T1000 (cell line): ENCODE measurements at regions not wholly inside any gene's neighbourhood (a gene's known extent, or its start where the extent isn't known, plus 50 kb on each side); places are given as distances from the start of the nearest gene placed in this dataset.
"Not testable (repeated sequence)": the region's sequence is repeated elsewhere in the genome, so short reads cannot be mapped to it uniquely, and the experiment has no call there.

Experiments used
- DNase-seq: peaks from one replicate; lab custom pipeline; 2025; ENCODE audit warnings: mixed read lengths; lab: John Stamatoyannopoulos, UW

DNA sequence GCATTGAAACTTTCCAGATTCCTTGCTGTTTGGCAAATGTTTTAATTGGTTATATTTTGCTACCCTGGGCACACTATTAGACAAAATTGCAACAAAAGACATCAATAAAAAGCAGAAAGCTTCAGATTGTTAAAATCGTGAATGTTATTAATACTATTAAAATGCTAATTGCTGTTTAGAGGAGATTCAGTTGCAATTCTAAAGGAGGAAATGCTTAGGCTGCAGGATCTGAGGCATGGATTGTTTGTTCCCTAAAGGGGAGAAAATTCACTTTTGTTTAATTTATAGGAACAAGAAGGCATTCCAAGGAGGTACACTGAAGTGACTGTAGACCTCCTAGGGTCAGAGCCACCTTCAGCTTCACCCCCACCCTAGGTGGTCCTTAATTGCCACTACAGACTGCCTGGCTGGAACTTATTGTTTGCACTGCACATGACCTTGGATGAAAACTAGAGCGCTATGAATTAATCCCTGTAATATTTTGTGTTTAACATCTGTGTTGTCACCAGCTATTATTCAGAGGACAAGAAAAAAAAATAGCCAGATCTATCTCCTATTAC, 1266.9 kb upstream of the ADGRL2 start:
- DNase-seq = no peak

DNA sequence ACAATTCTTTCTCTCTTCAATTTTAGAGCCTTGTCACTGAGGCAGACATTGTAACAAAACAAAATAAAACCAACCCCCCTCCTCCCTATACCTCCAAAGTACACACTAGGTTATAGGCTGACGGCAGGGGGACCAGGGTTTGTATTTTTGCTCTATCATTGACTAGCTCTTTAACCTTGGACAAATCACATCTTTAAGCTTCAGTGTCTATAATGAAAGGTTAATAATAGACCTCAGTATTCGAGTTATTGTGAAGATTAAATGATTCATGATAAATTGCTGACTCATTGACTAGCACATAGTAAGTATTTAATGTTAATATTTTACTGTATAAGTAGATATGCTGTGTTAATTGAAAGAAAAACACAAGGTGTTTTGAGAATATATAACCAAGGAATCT, 1267.6 kb upstream of the ADGRL2 start:
- DNase-seq = no peak

DNA sequence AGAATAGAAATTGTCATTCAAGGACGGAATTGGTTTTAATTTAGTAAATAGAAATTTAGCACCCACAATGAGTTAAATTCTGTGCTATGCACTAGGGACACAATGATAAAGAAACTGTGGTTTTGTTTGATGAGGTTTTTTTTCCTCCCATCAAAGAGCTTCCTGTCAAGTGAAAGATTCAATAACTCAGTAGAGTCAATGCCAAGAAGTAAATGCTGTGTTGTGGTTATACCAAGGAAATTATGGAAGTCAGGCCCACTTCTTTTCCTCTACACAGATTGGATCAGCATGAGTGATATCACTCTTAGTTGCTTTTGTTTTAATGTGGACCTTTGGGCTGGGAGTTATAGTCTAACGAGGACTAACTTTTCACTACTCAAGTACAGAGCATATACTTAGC, 1269.6 kb upstream of the ADGRL2 start:
- DNase-seq = no peak

DNA sequence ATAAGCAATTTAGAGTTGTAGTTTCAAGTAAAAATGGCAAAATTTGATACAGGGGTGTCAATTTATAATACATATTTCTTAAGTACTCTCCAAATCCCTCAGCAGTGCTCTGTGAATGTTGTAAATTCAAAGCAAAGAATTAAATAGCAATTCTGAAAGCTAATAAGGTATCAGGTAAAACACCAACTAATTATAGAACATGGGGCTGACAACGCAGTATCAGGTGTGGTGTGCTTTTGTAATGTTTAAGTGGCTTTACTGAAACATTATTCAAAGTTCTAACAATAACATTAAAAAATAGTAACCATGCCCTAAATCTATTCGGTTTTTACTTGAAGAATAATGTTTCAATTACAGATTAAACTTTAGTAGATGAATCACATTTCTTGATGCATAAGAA, 1271.2 kb upstream of the ADGRL2 start:
- no peak for DNase-seq

DNA sequence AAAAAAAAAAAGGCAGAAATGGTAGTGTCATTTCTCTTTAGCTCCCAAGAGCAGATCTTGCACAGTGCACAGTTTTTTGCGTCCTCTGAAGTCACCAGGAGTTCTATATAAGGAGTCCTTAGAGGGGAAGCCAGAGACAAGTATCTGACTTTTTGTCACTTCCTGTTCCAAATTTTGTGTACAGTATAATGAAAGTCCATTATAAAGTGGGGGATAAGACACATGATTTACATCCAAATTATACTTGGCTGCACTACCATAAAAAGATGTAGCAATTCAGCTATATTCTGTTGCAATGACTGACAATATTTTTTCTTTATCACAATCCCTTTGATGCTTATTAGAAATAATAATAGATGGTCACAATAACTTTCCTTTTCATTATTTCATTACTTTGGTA, 1276.9 kb upstream of the ADGRL2 start:
- DNase-seq = no peak

DNA sequence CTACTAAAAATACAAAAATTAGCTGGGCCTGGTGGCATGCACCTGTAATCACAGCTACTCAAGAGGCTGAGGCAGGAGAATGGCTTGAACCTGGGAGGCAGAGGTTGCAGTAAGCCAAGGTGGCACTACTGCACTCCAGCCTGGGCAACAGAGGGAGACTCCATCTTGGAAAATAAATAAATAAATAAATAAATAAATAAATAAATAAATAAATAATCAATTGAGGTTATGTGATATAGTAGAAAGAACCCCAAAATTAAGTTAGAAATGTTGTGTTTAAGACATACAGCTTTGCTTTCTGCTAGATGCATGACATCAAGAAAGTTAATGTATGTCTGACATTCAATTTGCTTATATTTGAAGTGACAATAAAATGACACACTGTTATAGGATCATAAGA, 1277.7 kb upstream of the ADGRL2 start:
- not testable (repeated sequence) for DNase-seq

DNA sequence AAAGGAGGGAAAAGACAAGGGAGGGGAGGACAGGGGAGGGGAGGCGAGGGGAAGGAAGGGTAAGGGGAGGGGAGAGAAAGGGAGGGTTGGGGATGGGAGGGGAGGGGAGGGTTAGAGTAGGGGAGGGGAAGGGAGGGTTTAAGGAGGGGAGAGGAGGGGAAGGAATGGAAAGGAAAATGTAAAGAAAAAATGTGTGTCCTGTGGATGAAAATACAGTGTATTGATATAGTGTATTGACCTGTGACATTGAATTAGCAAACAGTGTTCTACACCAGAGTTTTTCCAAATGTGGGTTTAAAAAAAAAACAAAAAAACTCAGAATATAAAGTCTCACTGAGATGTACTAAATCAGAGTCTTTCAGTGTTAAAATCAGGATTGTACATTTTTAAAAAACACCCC, 1279.8 kb upstream of the ADGRL2 start:
- no peak for DNase-seq

DNA sequence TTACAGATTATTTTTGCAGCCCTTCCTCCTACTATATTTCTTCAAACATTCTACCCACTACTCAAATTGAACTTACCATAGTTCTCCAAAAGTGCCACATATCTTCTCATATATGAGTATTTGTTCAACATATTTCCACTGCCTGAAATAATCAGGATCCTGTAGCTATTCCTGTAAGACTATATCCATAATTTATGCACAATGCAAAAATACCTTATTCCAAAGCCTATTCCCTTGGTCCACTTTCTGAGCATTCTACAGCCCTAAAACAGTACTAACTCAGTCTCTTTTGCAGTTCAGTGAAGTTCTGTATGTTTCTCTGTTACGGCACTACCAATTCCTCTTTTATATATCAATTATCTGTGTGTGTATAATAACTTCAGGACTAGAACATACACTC, 1283.7 kb upstream of the ADGRL2 start:
- no peak for DNase-seq

DNA sequence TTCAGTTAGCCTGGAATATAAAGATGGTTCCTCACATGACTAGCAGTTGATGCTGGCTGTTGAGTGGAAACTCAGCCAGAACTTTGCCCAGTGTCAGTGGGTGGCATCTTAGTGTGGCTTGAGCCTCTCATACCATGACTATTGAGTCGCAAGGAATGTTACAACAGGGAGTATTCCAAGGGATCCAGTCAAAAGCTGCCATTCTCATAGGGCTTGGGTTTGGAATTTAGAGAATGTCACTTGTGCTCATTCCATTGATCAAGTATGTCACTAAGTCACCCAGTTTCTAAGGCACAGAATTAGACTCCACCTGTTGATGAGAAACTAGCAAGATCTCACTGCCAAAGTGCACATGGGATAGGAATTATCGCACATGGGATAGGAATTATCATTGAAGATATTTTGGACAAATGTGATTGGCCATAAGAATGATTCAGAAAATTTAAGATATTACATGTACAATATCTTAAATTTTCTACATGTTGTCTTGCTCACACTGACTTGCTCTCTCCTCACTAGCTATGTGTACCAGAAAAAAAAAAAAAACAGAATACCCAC, 1290.7 kb upstream of the ADGRL2 start:
- no peak for DNase-seq

DNA sequence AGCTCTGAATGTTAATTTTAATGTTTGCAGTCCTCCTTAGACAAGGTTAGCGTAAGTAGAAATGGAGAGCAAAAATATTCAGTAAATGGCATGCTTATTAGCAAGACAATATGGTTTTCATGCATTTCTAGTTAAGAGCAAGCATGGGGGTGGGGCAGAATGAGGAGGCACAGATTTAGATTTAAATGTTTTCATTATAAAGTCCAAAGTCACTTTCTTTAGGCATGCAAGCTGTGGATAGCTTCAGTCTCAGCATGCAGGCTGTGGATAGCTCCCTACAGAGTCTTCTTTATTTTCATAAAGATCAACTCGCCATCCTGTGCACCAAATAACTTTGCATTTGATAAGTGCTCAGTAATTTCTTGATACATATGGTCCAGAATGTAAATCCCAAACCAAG, 1294.5 kb upstream of the ADGRL2 start:
- no peak for DNase-seq

DNA sequence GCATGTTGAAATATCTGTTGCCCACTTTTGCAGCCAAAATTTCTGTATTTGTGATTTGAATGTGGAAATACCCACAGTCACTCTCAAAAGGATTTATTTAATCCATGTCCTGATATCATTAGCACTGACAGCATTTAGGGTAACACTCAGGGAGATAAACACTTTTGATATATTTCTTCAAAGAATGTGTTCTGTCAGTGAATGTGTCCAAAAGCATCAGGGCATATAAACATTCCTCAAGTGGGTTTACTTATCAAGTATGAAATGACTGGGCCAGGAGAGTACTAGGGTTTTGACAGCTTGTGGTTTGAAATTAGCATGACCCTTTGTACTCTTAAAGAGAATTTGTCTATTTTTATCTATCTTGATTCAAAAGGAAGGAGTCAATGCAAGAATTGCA, 1302.1 kb upstream of the ADGRL2 start:
- DNase-seq = no peak

DNA sequence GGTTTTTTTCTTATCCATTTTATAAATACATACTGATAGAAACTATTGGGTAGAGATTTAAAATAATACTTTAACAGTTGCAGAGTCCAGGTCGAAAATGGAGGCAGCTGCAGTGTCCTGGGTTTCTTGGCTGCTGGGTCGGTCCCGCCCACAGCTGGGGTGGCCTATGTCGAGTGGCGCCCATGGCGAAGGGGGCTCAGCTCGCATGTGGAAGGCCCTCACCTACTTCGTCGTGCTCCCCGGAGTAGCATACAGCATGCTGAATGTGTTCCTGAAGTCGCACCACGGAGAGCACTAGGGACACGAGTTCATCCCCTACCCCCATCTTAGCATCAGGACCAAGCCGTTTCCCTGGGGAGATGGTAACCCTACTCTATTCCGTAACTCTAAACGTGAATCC, 1304.9 kb upstream of the ADGRL2 start:
- DNase-seq = no peak

DNA sequence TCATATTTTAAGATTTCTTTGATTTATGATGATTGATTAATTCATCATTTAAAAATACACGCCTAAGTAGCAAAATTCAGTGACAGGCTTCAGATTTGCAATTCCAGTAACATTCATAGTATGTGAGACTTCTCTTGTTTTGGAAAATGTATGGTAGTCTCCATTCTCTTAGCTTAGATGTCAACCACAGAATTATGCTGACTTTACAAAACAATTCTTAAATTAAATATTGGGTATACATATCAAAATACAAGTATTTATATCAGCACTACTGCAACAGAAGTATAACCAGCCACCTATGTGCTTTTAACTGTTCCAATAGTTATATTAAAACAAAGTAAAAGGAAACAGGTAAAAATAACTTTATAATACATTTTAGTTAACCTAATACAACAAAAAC, 1328.6 kb upstream of the ADGRL2 start:
- no peak for DNase-seq

DNA sequence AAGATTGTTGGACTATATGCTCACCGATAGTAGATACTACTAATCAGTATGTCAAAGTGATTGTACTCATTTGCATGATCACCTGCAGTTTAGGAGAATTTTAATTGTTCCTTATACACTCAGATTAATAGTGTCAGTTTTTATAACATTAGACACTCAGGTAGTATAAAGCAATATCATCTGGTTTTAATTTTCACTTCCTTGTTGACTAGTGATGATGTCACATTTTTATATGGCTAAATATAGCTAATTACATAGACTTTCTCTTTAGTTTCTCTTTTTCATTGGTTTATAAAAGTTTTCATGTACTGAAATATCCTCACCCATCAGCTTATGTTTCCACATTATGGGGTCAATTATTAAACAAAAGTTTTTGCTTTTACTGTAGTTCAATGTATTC, 1332.4 kb upstream of the ADGRL2 start:
- DNase-seq = no peak

DNA sequence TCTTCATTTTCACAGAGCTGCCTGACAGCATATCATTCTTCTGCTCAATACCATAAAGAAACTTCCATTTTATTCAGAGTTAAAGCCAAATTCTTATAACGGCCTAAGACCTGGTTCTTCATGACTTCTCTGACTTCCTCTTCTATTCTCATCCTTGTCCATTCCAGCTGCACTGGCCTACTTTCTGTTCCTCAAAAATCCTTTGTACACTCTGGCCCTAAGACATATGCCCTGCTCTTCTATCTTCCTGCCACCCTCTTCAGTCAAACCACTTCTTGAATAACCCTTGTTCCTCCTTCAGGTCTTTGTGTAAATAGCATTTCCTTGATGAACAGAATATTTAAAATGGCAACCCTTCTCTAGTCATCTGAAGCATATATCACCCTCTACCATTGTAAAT, 1338.7 kb upstream of the ADGRL2 start:
- DNase-seq = no peak

DNA sequence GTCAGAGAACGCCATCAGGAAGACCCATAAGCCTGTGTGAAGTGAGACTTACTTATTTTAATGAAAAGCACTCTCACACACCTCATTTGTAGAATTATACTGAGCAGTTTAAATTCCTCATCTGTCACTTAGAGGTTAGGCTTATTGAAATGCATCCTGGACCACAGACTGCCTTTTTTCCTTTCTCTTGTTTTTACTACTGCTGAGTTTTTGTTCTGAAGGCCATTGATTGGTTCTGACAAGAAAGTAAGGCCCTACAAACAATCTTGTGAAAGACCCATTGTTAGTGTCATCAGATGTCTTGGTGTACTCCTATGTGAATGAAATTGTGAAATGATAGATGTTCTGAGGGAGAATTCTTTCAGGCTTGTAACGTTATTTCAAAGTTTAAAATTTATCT, 1343.3 kb upstream of the ADGRL2 start:
- no peak for DNase-seq

DNA sequence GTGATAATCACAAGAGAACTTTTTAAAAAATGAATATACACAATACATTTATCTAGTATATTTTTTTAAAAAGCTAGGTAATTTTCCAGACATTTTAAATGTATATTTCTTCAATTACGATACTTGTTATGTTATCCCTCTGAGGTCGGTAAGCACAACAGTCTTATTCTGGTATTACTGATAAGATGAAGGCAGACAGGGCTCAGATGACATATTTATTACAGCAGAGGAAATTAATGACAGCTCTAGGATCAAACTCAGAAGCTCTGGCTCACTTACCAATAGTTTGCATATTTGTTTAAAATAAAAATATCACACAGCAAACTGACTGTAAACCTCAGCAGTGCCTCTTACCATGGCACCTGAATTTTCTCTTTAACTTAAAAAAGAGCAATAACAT, 1347.0 kb upstream of the ADGRL2 start:
- DNase-seq = no peak

DNA sequence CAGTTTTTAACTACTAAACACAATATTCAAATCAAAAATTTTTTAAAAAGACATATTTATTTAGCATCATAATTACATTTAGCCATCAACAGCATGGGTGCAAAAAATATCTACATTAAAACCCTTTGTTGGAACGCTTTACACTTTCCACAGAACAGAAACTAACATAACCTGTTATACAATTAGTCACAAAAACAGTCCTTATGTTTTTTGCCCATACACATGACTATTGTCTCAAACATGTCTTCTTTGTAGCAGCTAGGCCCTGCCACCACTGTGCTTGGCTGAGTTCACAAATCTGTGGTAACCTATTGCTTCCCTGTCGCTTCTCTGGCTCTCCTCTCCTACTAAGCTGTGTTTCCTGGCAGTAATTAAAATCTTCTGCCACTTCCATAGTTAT, 1350.0 kb upstream of the ADGRL2 start:
- no peak for DNase-seq

DNA sequence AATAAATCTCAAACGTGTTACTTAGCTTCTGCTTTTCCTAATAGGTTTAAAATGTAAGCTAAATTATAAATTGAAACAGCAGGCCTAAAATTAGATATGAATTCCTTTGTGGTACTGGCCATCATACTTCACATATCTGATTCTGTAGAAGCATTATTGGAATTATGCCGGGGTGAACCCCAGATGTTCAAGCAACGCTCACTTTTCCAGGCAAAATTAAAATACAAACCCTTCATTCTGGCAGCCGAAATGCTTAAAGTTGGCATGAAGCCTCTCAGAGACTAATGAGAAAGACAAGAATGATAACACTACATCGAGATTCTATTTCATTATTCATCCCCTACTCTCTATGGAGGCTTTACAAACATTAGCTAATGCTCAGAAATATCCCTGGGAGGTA, 1352.7 kb upstream of the ADGRL2 start:
- no peak for DNase-seq

DNA sequence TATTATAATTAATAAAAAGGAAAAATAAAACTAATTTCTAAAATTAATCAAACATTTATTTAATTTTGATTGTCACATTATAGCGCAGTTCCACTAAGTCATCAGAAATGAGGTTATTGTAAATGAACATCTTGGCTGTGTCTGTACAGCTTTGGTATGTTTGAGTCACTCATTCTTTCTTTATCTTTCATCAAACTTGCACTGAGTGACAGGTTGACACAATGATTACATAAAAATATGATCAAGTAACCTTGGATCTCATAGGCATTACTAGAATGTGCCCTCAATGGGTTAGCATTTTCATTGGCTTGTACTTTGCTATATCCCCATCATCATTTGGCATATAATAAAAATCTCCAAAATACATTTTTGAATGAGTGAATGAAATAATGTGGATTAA, 1353.2 kb upstream of the ADGRL2 start:
- DNase-seq = no peak

DNA sequence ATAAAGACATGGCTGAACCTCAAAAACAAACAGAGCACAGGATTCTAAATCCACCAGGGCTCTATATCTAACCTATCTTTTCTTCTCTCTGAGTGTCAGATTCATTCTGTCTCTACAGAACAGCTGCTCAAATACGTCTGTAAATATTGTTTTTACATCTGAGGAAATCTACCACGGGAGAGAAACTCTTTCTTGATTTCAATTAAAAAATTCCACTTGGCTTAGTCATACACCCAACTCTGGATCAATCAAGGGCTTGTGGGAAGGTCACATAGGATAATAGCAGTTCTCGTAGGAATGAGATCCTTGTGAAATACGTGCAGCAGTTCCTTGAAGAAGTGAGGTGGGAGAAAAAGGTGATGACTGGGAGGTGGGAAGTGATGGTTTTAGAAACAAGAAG, 1355.7 kb upstream of the ADGRL2 start:
- no peak for DNase-seq

DNA sequence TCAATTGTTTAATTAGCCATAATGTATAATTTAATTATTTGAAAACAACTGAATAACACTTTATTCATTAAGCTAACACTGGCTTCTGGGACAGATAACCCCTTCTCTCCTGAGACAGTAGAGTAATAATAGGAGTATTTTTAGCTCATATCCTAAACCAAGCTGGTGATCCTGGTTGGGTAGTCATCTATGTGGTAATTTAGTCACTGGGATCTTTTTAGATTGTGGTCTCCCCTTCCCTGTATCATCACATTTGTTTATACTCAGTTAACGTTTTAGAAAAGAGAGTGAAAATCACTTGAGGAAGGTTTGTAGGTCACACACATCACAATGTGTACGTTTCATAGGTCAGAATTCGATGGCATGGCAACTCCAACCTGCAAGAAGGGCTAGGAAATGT, 1356.6 kb upstream of the ADGRL2 start:
- no peak for DNase-seq

DNA sequence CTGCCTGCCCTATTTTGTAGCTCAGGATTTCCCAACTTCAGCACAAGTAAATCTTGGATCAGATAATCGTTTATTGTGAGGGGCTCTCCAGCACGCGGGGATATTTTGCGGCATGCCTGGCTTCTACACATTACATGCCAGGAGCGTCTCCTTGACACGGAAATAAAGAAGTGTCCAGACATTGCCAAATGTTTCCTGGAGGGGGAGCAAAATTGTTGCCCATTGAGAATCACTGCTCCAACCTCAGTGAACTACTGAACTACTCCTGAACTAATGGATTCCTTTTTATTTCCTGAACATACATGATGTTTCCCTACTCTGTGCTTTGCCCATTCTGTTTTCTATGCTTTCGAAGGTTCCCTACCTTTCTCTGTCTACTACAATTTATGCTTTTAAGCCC, 1359.1 kb upstream of the ADGRL2 start:
- no peak for DNase-seq

DNA sequence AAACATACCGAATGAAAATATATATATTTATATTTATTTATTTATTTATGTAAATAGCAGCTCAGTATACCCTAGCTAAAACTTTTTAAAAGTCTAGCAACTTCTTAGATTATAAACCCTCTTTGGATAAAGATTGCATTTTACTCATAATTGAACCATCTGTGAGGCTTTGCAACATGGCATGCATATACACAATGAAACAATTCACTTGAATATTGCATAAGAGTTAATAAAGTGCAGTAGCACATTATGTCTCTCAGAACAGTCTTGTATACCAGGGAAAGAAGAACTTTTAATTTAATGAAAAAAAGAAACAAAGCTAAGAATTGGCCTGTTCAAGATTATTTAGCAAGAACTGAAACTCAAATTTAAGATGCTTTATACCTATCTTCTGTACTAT, 1363.9 kb upstream of the ADGRL2 start:
- DNase-seq = no peak

DNA sequence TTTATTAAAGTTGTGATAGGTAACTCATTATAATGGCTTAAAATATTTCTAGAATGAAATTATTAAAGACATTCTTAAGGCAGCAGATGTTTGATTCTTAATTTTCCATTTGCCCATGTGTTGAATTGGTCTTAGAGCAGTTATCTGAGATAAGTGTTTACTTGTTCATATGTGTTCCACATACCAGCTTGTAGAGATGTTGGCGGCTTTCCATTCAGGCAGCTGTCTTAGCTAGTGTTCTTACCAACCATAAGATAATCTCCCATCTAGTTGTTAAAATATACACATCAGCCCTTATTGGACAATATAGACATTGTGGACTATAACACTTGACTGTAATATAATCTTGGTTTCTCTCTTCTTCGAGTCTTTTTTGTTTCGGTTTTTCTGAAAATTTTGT, 1372.9 kb upstream of the ADGRL2 start:
- no peak for DNase-seq
